Immature natural killer cell (primary cell): ENCODE measurements at regions not wholly inside any gene's neighbourhood (a gene's known extent, or its start where the extent isn't known, plus 50 kb on each side); places are given as distances from the start of the nearest gene placed in this dataset.
A peak's percentile ranks its signal among the peaks of the same experiment; 100 is the strongest.

Experiments used
- DNase-seq, 3 donors: peaks; one replicate each; pipeline ENCODE4 v3.0.0; 2022; ENCODE audit warnings: mixed read lengths in 1 of 3
- H3K27ac Mint-ChIP-seq, 6 donors: one replicate each; pipeline ENCODE4 v1.8.0; 2020; ENCODE audit warnings: mixed read lengths in 6 of 6, mild to moderate bottlenecking in 5 of 6, inconsistent platforms in 4 of 6, moderate library complexity in 3 of 6
- H3K27me3 Mint-ChIP-seq, 3 donors: one replicate each; pipeline ENCODE4 v1.8.0; 2020 to 2021; ENCODE audit warnings: low read depth in 3 of 3, mild to moderate bottlenecking in 3 of 3, mixed read lengths in 3 of 3, moderate library complexity in 3 of 3, inconsistent platforms in 1 of 3
- H3K36me3 Mint-ChIP-seq, 3 donors: one replicate each; pipeline ENCODE4 v1.8.0; 2020; ENCODE audit warnings: mixed read lengths in 3 of 3, inconsistent platforms in 2 of 3, mild to moderate bottlenecking in 2 of 3
- H3K4me1 Mint-ChIP-seq, 2 donors: one replicate each; pipeline ENCODE4 v1.8.0; 2020; ENCODE audit warnings: inconsistent platforms in 2 of 2, mild to moderate bottlenecking in 2 of 2, mixed read lengths in 2 of 2, moderate library complexity in 1 of 2
- H3K4me3 Mint-ChIP-seq, 5 donors: one replicate each; pipeline ENCODE4 v1.8.0; 2020; ENCODE audit warnings: mild to moderate bottlenecking in 5 of 5, mixed read lengths in 5 of 5, inconsistent platforms in 3 of 5, moderate library complexity in 3 of 5
- H3K9me3 Mint-ChIP-seq, 6 donors: one replicate each; pipeline ENCODE4 v1.8.0; 2020; ENCODE audit warnings: mild to moderate bottlenecking in 6 of 6, mixed read lengths in 6 of 6, inconsistent platforms in 4 of 6, moderate library complexity in 3 of 6

DNA sequence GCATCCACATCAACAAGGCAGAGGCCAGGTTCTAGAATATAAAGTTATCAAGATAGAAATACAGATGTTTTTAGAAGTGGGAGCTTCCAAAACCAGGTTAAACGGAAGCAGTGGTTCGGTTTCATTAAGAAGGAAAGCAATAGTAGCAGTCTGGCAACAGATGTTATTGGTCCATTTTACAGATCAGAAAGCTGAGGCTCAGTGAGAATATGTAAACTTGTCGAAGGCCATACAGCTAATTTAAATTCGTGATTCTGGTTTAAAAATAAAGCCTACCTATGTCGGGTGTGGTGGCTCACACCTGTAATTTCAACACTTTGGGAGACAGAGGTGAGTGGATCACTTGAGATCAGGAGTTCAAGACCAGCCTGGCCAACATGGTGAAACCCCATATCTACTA lies 160.6 kb downstream of the ARRDC3 start:
- Mint-ChIP-seq H3K4me3 (no peak overlapping the region), H3K4me1 (no peaks in the 10 kb centered on the region), H3K9me3 (no peaks in the 10 kb centered on the region), H3K27ac (no peak overlapping the region), H3K27me3 (peaks cover 0 to 3% (median 1%) of the 10 kb centered on the region in 3 donors), H3K36me3 (no peaks in the 10 kb centered on the region)
- no peak for DNase-seq

DNA sequence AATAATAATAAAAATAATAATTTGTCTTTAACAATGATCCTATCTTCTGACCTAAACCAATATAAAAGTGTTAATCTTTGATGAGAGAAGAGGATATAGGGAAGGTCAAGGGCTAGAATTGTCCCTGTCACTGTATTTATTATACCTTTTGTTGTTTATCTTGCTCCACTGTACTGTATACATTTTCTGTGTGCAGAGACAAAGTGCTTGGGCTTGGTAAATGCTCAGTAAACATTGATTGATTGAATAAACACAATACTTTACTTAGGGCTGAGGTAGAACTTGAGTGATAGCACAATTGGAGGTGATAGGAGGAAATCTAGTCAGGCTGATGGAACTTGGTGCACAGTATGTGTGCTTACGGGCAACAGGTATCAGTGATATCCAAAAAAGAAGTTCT lies 161.2 kb downstream of the ARRDC3 start:
- H3K27me3 Mint-ChIP-seq: peaks cover 0 to 5% (median 1%) of the 10 kb centered on the region in 3 donors
- no peak overlapping the region for H3K27ac Mint-ChIP-seq
- H3K9me3 Mint-ChIP-seq: no peaks in the 10 kb centered on the region

DNA sequence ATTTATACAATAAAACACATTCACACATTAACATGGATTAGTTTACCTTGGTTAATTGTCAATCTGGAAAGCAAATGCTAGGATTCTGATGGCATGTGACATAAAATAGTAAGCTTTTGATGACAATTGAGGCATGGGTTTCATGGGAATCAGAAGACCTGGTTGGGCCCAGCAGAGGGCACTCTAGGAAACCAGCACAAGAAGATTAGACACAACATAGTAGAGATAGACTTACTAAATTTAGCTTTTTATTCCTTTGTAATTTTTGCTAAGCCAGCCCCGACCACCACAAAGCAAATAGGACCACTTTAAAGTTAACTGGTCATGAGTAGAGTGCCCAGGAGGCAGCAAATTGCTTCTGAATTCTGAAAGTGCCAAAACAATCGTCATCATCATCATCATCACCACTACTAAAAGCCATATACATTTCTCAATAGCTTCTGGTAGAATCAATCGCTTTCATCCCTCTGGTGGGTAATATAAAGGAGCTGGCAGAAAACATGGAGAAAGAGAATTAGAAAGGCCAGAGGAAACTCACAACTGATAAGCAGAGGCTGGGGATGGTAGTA lies 163.2 kb downstream of the ARRDC3 start:
- DNase-seq: peak; percentile 12 to 29 (median 26)
- Mint-ChIP-seq H3K36me3 (no peaks in the 10 kb centered on the region), H3K4me3 (no peak overlapping the region), H3K27me3 (peaks cover 2 to 5% (median 2%) of the 10 kb centered on the region in 3 donors), H3K9me3 (no peaks in the 10 kb centered on the region), H3K4me1 (no peaks in the 10 kb centered on the region), H3K27ac (no peak overlapping the region)

More for the DNA sequence above, 161.2 kb downstream of the ARRDC3 start:
- no peaks in the 10 kb centered on the region for H3K36me3 Mint-ChIP-seq
- no peaks in the 10 kb centered on the region for H3K4me1 Mint-ChIP-seq
- DNase-seq: no peak
- H3K4me3 Mint-ChIP-seq: no peak overlapping the region

DNA sequence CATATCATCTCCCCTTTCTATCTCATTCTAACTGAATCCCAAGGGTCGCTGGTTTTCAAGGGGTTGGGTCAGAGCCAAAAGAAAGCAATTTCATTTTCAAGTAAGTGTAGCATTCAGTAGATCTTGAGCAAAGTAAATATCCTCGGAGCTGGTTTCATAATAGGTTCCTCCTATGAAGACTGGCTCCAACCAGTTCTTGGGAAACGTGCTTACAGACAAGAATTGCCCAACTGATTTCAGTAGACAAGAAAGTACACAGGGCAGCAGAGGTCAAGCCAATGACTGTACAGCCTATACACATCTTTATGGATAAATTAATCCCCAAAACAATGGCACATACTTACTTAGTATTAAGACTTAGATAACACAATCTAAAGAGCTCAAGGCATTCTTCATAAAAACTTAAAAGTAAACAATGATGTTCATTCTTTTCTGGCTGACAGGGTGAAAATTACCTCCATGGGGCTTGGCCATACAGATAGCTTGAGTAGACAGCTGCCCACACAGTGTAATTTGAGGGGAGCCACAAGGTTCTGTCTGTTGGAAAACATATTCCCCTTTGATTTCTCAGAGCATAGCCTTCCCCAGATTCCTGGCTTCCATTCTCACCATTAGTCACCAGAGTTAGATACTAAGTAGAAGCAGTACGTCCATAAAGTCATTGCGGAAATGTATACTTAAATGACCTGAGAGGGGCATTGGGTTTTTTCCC lies 163.9 kb downstream of the ARRDC3 start:
- H3K9me3 Mint-ChIP-seq: no peaks in the 10 kb centered on the region
- H3K4me1 Mint-ChIP-seq: no peaks in the 10 kb centered on the region
- H3K36me3 Mint-ChIP-seq: no peaks in the 10 kb centered on the region
- no peak overlapping the region for H3K4me3 Mint-ChIP-seq
- peaks cover 2 to 5% (median 5%) of the 10 kb centered on the region in 3 donors for H3K27me3 Mint-ChIP-seq
- DNase-seq: no peak
- H3K27ac Mint-ChIP-seq: no peak overlapping the region

- no peaks in the 10 kb centered on the region for H3K36me3 Mint-ChIP-seq
- no peak overlapping the region for H3K4me3 Mint-ChIP-seq
- H3K27ac Mint-ChIP-seq: no peak overlapping the region
- peaks cover 2 to 6% (median 5%) of the 10 kb centered on the region in 3 donors for H3K27me3 Mint-ChIP-seq
- H3K9me3 Mint-ChIP-seq: no peaks in the 10 kb centered on the region
- no peaks in the 10 kb centered on the region for H3K4me1 Mint-ChIP-seq
- DNase-seq: no peak
Observed at GRCh38 chr5:91217859-91218258, 165.3 kb downstream of the ARRDC3 start.

DNA sequence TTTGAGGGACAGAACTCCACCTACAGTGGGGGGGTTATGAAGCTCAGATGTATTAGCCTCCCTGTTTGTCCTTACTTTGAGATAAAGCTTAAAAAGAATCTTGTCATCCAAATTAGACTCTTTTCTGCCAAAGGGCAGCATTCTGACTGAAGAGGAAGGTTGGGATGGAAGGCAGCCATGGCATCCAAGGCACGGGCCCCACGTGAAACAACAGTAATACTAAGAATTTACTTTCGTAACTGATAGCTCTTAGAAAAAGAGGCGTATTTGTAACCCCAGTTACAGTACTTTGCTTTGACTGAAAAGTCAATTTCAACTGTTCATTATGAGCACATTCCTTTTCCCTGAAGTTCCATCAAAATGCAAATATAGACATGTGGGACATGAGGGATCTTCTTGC lies 168.5 kb downstream of the ARRDC3 start:
- DNase-seq: no peak
- no peaks in the 10 kb centered on the region for H3K4me1 Mint-ChIP-seq
- no peak overlapping the region for H3K4me3 Mint-ChIP-seq
- no peaks in the 10 kb centered on the region for H3K9me3 Mint-ChIP-seq
- no peak overlapping the region for H3K27ac Mint-ChIP-seq
- H3K36me3 Mint-ChIP-seq: no peaks in the 10 kb centered on the region
- peaks cover 2 to 6% (median 5%) of the 10 kb centered on the region in 3 donors for H3K27me3 Mint-ChIP-seq
